ENCODE measurements at regions not wholly inside any gene's neighbourhood (a gene's known extent, or its start where the extent isn't known, plus 50 kb on each side); places are given as distances from the start of the nearest gene placed in this dataset.

DNA sequence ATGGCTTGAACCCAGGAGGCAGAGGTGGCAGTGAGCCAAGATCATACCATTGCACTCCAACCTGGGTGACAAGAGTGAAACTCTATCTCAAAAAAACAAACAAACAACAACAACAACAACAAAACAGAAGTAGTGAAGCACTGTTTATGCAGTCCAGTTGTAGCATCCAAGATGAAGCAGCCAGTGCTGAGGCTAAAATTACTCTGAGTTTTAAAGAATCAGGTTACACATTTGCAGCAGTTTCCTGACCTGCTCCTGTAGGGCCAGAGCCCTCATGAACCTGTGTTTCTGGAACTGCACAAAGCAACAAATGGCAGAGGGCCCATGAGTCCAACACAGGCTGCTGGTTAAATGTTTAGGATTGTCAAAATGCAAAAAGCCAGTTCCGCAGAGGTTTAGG is 499.5 kb upstream of the PSMD7 start:
- no peak for DNase-seq (ENCODE audit: low spot score)
- in situ Hi-C loops (cut with MboI; ENCODE audit: low pct_unique_long_range_greater_than_20kb, low sequenced_read_pairs, unreplicated experiment): no loop called here
- TF ChIP-seq, protein P1, sequence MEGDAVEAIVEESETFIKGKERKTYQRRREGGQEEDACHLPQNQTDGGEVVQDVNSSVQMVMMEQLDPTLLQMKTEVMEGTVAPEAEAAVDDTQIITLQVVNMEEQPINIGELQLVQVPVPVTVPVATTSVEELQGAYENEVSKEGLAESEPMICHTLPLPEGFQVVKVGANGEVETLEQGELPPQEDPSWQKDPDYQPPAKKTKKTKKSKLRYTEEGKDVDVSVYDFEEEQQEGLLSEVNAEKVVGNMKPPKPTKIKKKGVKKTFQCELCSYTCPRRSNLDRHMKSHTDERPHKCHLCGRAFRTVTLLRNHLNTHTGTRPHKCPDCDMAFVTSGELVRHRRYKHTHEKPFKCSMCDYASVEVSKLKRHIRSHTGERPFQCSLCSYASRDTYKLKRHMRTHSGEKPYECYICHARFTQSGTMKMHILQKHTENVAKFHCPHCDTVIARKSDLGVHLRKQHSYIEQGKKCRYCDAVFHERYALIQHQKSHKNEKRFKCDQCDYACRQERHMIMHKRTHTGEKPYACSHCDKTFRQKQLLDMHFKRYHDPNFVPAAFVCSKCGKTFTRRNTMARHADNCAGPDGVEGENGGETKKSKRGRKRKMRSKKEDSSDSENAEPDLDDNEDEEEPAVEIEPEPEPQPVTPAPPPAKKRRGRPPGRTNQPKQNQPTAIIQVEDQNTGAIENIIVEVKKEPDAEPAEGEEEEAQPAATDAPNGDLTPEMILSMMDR (IDR thresholded peaks at IDR 0.05; ENCODE audit: extremely low read depth, insufficient read depth, missing control alignments): no peak

DNA sequence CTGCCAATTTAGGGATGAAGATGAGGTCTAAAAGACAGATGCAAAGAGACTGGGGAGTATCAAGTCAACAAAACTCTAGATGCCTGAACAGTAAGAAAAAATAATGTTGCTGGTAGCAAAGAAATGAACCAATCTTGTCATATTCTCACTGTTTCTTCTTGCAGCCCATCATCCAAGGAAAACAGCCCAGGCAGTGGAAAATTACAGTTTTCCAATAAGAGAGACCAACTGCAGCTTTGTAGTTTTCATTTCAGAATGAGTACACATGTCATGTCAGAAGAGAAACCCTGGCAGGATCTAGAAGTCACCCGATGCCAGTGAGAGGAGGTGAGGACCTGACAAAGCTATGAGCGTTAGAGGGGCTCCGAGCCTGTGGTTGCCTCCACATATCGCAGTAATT is 500.4 kb upstream of the PSMD7 start:
- in situ Hi-C loops (cut with MboI; ENCODE audit: low pct_unique_long_range_greater_than_20kb, low sequenced_read_pairs, unreplicated experiment): no loop called here
- no peak for DNase-seq (ENCODE audit: low spot score)
- TF ChIP-seq, protein P1 (IDR thresholded peaks at IDR 0.05; ENCODE audit: extremely low read depth, insufficient read depth, missing control alignments): no peak

DNA sequence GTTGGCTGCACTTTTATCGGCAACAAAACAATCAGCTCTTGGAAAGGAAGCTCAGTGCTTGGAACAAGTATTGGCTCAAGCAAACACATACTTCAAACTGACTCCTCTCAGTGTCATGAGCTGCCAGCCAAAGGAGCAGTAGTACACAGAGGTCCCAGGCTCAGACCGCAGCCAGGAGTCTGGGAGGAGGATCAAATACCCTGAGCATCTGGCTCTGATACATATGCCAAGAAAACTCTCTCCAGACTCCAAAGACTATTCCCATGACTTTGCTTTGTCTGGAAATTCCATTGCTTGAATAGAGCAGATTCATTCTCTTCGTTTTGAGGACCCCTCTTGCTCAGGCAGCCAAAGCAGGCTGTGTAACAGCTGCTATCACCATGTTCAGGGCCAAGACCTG is 501.6 kb upstream of the PSMD7 start:
- TF ChIP-seq, protein P1 (IDR thresholded peaks at IDR 0.05; ENCODE audit: extremely low read depth, insufficient read depth, missing control alignments): no peak
- no peak for DNase-seq (ENCODE audit: low spot score)

DNA sequence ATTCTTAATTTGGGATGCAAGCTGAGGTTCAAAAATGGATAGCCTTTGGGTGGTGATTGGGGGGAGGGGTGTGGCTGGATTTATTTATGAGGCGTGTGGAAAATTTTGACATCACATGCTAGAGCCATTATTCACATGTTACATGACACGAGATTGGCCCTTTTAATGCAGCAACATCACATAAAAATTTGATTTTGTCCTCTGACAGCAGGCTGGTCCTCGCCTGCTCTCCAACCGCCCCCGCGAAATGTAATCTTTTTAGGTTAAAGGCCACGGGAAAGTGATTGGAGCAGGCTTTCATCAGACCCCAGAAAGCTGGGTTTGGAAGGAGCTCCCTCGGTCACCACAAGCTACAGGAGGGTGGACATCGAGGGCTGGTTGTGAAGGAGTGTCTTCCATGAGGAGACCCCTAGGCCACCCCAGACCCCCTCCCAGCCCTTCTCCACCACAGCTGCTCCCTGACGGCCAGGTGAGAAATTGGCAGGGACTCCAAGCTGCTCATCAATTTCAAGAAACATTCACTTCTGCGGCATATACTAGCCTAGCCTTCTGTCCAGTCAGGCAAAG is 502.7 kb upstream of the PSMD7 start:
- DNase-seq (ENCODE audit: low spot score): no peak
- TF ChIP-seq, protein P1 (IDR thresholded peaks at IDR 0.05; ENCODE audit: extremely low read depth, insufficient read depth, missing control alignments): no peak
- in situ Hi-C loops (cut with MboI; ENCODE audit: low pct_unique_long_range_greater_than_20kb, low sequenced_read_pairs, unreplicated experiment): no loop called here

More for the DNA sequence above, 501.6 kb upstream of the PSMD7 start:
- in situ Hi-C loops (cut with MboI; ENCODE audit: low pct_unique_long_range_greater_than_20kb, low sequenced_read_pairs, unreplicated experiment): no loop called here

DNA sequence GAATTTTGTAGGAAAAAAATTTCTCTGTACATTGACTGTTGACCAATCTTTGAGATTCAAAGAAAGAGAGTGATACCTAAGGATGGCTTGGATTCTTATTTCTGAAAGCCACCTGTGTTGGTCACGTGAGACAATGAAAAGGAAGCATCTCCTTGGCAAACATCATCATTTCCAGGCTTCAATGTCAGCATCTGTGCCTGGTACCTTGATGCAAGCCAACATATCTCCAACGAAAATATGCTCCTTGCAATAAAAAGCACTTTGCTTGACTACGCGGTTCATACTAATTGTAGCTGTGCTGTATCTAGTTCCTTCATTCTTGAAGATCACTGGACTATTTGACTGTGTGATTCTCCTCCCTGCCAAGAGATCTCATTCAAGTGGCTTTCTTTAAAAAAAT is 503.4 kb upstream of the PSMD7 start:
- TF ChIP-seq, protein P1 (IDR thresholded peaks at IDR 0.05; ENCODE audit: extremely low read depth, insufficient read depth, missing control alignments): no peak
- in situ Hi-C loops (cut with MboI; ENCODE audit: low pct_unique_long_range_greater_than_20kb, low sequenced_read_pairs, unreplicated experiment): no loop called here
- no peak for DNase-seq (ENCODE audit: low spot score)

DNA sequence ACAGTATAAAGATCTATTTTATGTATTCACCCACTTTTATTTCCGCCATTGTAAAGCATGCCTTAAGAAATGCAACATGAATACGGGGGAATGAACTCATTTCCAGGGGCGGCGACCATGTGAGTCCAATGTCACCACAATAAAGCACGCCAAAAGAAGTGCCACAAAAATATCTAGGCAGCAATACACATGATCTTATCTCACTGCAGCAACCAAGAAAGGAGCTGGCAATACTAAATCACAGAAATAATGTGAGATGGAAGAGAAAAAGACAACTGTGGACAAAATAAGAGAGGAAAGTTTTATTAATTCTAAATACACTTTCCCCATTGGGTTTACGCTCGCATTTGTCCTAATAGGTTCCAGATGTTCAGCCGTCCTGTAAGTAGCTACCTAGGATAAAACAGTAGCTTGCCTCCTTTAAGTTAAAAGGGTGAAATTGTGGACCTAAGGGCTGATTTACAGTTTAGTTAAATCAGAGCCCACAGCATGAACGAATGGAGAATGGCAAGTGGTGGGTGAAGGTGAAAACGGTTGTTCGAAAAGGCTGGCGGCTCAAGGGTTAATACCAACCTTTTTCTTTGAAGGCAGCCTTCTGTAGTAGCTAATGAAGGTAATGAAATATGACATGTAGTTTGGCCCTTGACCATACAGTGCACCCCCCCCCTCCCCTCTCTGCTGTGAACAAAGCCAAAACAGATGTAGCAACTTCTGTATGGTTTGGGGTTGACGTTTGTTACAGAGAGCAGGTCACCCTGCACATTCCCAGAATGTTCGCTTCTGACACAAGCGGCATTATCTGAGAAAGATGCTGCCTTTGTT is 504.2 kb upstream of the PSMD7 start:
- in situ Hi-C loops (cut with MboI; ENCODE audit: low pct_unique_long_range_greater_than_20kb, low sequenced_read_pairs, unreplicated experiment): no loop called here
- no peak for DNase-seq (ENCODE audit: low spot score)
- TF ChIP-seq, protein P1 (IDR thresholded peaks at IDR 0.05; ENCODE audit: extremely low read depth, insufficient read depth, missing control alignments): no peak

All from GM13977 (cell line).